Activated CD4-positive, alpha-beta T cell treated with anti-CD3 and anti-CD28 coated beads, Interleukin-10, Interleukin-2, amounts not matched to agents 100 ng/mL and 50 ng/mL, durations not matched to agents 16 hours and 8 hours (primary cell): ENCODE measurements at regions not wholly inside any gene's neighbourhood (a gene's known extent, or its start where the extent isn't known, plus 50 kb on each side); places are given as distances from the start of the nearest gene placed in this dataset.

Experiments used
- DNase-seq: peaks from one replicate; pipeline ENCODE4 v3.0.0-alpha.2; 2020

GRCh38 chr10:130407052-130407451, 270.9 kb downstream of the GLRX3 start:
- no peak for DNase-seq

GRCh38 chr10:130409331-130409730, 273.1 kb downstream of the GLRX3 start:
- no peak for DNase-seq

GRCh38 chr10:130409931-130410330, 273.7 kb downstream of the GLRX3 start:
- no peak for DNase-seq

GRCh38 chr10:130411496-130412085, 275.4 kb downstream of the GLRX3 start:
- DNase-seq = no peak

GRCh38 chr10:130412317-130412716, 276.1 kb downstream of the GLRX3 start:
- no peak for DNase-seq

GRCh38 chr10:130416334-130417150, 280.4 kb downstream of the GLRX3 start:
- no peak for DNase-seq

GRCh38 chr10:130418731-130419130, 282.5 kb downstream of the GLRX3 start:
- no peak for DNase-seq

- DNase-seq = no peak
These were observed 285.7 kb downstream of the GLRX3 start for GRCh38 chr10:130421909-130422308.

GRCh38 chr10:130422366-130423324, 286.5 kb downstream of the GLRX3 start:
- no peak for DNase-seq

GRCh38 chr10:130423455-130424305, 287.5 kb downstream of the GLRX3 start:
- no peak for DNase-seq

GRCh38 chr10:130424418-130424817, 288.2 kb downstream of the GLRX3 start:
- no peak for DNase-seq

- no peak for DNase-seq
These were observed 289.0 kb downstream of the GLRX3 start for GRCh38 chr10:130425169-130425568.

- no peak for DNase-seq
These were observed 289.8 kb downstream of the GLRX3 start for GRCh38 chr10:130425881-130426435.

- DNase-seq = no peak
These were observed 291.1 kb downstream of the GLRX3 start for GRCh38 chr10:130427216-130427722.

GRCh38 chr10:130428936-130429335, 292.7 kb downstream of the GLRX3 start:
- DNase-seq = no peak

GRCh38 chr10:130429809-130430208, 293.6 kb downstream of the GLRX3 start:
- DNase-seq = no peak

- DNase-seq = no peak
These were observed 294.1 kb downstream of the GLRX3 start for GRCh38 chr10:130430291-130430690.

GRCh38 chr10:130430852-130431704, 294.9 kb downstream of the GLRX3 start:
- no peak for DNase-seq

GRCh38 chr10:130432271-130432670, 296.1 kb downstream of the GLRX3 start:
- DNase-seq = no peak

GRCh38 chr10:130432850-130433249, 296.7 kb downstream of the GLRX3 start:
- DNase-seq = no peak
